Brain pericyte (primary cell): ENCODE measurements at regions not wholly inside any gene's neighbourhood (a gene's known extent, or its start where the extent isn't known, plus 50 kb on each side); places are given as distances from the start of the nearest gene placed in this dataset.
"Not testable (repeated sequence)": the region's sequence is repeated elsewhere in the genome, so short reads cannot be mapped to it uniquely, and the experiment has no call there.

ENCODE experiments used
- DNase-seq: peaks from one replicate; pipeline ENCODE4 v3.0.0-alpha.2; 2012; ENCODE audit warnings: low read depth, low spot score

- no peak for DNase-seq
These were observed 1008.0 kb upstream of the CRIM1 start for GRCh38 chr2:35347561-35347960.

GRCh38 chr2:35343135-35343534 lies 1012.4 kb upstream of the CRIM1 start:
- DNase-seq: no peak

- no peak for DNase-seq
These were observed 1016.4 kb upstream of the CRIM1 start for GRCh38 chr2:35339211-35339610.

GRCh38 chr2:35337922-35338321 lies 1017.7 kb upstream of the CRIM1 start:
- no peak for DNase-seq

- no peak for DNase-seq
These were observed 1041.5 kb upstream of the CRIM1 start for GRCh38 chr2:35314049-35314448.

- no peak for DNase-seq
These were observed 1054.2 kb upstream of the CRIM1 start for GRCh38 chr2:35301369-35301768.

GRCh38 chr2:35298493-35298892 lies 1057.1 kb upstream of the CRIM1 start:
- DNase-seq: peak; percentile 22

GRCh38 chr2:35297403-35297802 lies 1058.2 kb upstream of the CRIM1 start:
- no peak for DNase-seq

- no peak for DNase-seq
These were observed 1060.8 kb upstream of the CRIM1 start for GRCh38 chr2:35294636-35295263.

GRCh38 chr2:35293261-35293660 lies 1062.3 kb upstream of the CRIM1 start:
- no peak for DNase-seq

GRCh38 chr2:35292199-35292598 lies 1063.4 kb upstream of the CRIM1 start:
- no peak for DNase-seq

- no peak for DNase-seq
These were observed 1073.9 kb upstream of the CRIM1 start for GRCh38 chr2:35281702-35282101.

GRCh38 chr2:35255826-35256225 lies 1099.8 kb upstream of the CRIM1 start:
- no peak for DNase-seq

GRCh38 chr2:35251156-35251555 lies 1104.4 kb upstream of the CRIM1 start:
- DNase-seq: no peak

- DNase-seq: no peak
These were observed 1108.9 kb upstream of the CRIM1 start for GRCh38 chr2:35246702-35247101.

GRCh38 chr2:35228584-35228983 lies 1127.0 kb upstream of the CRIM1 start:
- DNase-seq: no peak

- no peak for DNase-seq
These were observed 1135.1 kb upstream of the CRIM1 start for GRCh38 chr2:35220461-35220860.

GRCh38 chr2:35204881-35205280 lies 1150.7 kb upstream of the CRIM1 start:
- no peak for DNase-seq

- no peak for DNase-seq
These were observed 1151.3 kb upstream of the CRIM1 start for GRCh38 chr2:35204323-35204722.

- DNase-seq: no peak
These were observed 1156.3 kb upstream of the CRIM1 start for GRCh38 chr2:35199298-35199697.

- DNase-seq: no peak
These were observed 1169.6 kb upstream of the CRIM1 start for GRCh38 chr2:35185861-35186412.

GRCh38 chr2:35184471-35184870 lies 1171.1 kb upstream of the CRIM1 start:
- DNase-seq: no peak

- DNase-seq: not testable (repeated sequence)
These were observed 1178.9 kb upstream of the CRIM1 start for GRCh38 chr2:35176726-35177125.

- no peak for DNase-seq
These were observed 1180.7 kb upstream of the CRIM1 start for GRCh38 chr2:35174845-35175244.
